ENCODE measurements at regions not wholly inside any gene's neighbourhood (a gene's known extent, or its start where the extent isn't known, plus 50 kb on each side); places are given as distances from the start of the nearest gene placed in this dataset.

DNA sequence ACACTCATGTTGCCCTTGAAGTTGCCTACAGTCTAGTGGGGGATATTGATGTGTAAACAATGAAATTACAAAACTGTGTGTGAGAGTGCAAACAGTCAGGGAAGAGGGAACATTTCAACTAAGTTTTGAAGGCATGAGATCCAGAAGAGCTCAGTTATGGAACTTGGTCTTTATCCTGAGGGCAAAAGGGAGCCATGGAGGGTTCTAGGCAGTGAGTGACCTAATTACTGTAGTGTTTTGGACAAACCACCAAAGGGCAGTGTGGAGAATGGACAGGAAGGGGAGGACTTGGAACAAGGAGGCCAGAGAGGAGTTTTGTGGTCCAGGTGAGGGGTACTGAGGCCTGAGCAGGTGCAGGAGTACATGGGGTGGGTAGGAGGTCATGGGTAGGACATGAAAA is 143.7 kb upstream of the SMIM23 start:
- Histone ChIP-seq H3K36me3 (ENCODE audit: control insufficient read depth, insufficient read depth, low read length) (no peaks in the 10 kb centered on the region), H3K4me3 (replicated peaks in 1 of 4; ENCODE audit: control extremely low read depth in 1 of 4, insufficient read depth in 1 of 4, low read depth in 3 of 4, low read length in 4 of 4) (no peak overlapping the region), H3K4me1 (ENCODE audit: control insufficient read depth, extremely low read depth, insufficient read depth, low read length) (no peaks in the 10 kb centered on the region), H2AFZ (ENCODE audit: low read length) (no peak overlapping the region), H3K9me3 (ENCODE audit: control insufficient read depth, insufficient read depth, low read depth, low read length) (no peaks in the 10 kb centered on the region), H3K27me3 (ENCODE audit: control insufficient read depth, insufficient read depth, low read length) (no peaks in the 10 kb centered on the region), H4K20me1 (ENCODE audit: control insufficient read depth, extremely low read depth, insufficient read depth, low read length) (no peaks in the 10 kb centered on the region), H3K4me2 (ENCODE audit: extremely low read depth, insufficient read depth, low read length) (no peak overlapping the region), H3K79me2 (ENCODE audit: control insufficient read depth, insufficient read depth, low read length) (no peaks in the 10 kb centered on the region), H3K9ac (ENCODE audit: insufficient read depth, low read length) (no peak overlapping the region), H3K27ac (ENCODE audit: insufficient read depth, low read length) (no peak overlapping the region)
- TF ChIP-seq, protein P1, sequence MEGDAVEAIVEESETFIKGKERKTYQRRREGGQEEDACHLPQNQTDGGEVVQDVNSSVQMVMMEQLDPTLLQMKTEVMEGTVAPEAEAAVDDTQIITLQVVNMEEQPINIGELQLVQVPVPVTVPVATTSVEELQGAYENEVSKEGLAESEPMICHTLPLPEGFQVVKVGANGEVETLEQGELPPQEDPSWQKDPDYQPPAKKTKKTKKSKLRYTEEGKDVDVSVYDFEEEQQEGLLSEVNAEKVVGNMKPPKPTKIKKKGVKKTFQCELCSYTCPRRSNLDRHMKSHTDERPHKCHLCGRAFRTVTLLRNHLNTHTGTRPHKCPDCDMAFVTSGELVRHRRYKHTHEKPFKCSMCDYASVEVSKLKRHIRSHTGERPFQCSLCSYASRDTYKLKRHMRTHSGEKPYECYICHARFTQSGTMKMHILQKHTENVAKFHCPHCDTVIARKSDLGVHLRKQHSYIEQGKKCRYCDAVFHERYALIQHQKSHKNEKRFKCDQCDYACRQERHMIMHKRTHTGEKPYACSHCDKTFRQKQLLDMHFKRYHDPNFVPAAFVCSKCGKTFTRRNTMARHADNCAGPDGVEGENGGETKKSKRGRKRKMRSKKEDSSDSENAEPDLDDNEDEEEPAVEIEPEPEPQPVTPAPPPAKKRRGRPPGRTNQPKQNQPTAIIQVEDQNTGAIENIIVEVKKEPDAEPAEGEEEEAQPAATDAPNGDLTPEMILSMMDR (conservative IDR thresholded peaks at IDR 0.05 in 1 of 2, IDR thresholded peaks at IDR 0.05 in 1 of 2; ENCODE audit: low read depth in 1 of 2, low read length in 2 of 2) = no peak
- no peak for TF ChIP-seq EZH2 (IDR thresholded peaks at IDR 0.05; ENCODE audit: low read length, missing control alignments)
- DNase-seq (ENCODE audit: low read depth in 2 of 2) = no peak

DNA sequence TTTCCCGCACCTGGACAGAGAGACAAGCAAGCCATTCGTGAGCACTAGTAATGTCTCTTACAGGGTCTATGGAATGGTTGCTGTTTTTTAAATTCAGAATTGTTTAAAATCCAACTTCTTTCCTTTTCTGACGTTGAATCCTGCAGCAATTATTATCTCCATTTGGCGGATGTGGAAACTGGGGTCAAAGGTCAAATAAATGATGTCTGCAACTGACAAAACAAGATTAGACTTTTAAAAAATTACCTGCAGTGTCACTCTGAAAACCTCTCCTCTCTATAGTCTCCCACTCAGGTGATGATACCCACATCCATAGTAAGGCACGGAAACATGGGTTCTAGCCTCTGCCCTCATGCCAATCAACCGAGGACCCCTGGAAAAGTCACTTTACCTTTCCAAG is 142.7 kb upstream of the SMIM23 start:
- Histone ChIP-seq H3K4me3 (replicated peaks in 1 of 4; ENCODE audit: control extremely low read depth in 1 of 4, insufficient read depth in 1 of 4, low read depth in 3 of 4, low read length in 4 of 4) (no peak overlapping the region), H3K36me3 (ENCODE audit: control insufficient read depth, insufficient read depth, low read length) (no peaks in the 10 kb centered on the region), H3K4me2 (ENCODE audit: extremely low read depth, insufficient read depth, low read length) (no peak overlapping the region), H3K79me2 (ENCODE audit: control insufficient read depth, insufficient read depth, low read length) (no peaks in the 10 kb centered on the region), H3K9ac (ENCODE audit: insufficient read depth, low read length) (no peak overlapping the region), H4K20me1 (ENCODE audit: control insufficient read depth, extremely low read depth, insufficient read depth, low read length) (no peaks in the 10 kb centered on the region), H2AFZ (ENCODE audit: low read length) (no peak overlapping the region), H3K4me1 (ENCODE audit: control insufficient read depth, extremely low read depth, insufficient read depth, low read length) (no peaks in the 10 kb centered on the region), H3K27ac (ENCODE audit: insufficient read depth, low read length) (no peak overlapping the region), H3K27me3 (ENCODE audit: control insufficient read depth, insufficient read depth, low read length) (no peaks in the 10 kb centered on the region), H3K9me3 (ENCODE audit: control insufficient read depth, insufficient read depth, low read depth, low read length) (no peaks in the 10 kb centered on the region)
- TF ChIP-seq EZH2 (IDR thresholded peaks at IDR 0.05; ENCODE audit: low read length, missing control alignments) = no peak
- TF ChIP-seq, protein P1 (conservative IDR thresholded peaks at IDR 0.05 in 1 of 2, IDR thresholded peaks at IDR 0.05 in 1 of 2; ENCODE audit: low read depth in 1 of 2, low read length in 2 of 2) = no peak
- DNase-seq (ENCODE audit: low read depth in 2 of 2) = no peak

DNA sequence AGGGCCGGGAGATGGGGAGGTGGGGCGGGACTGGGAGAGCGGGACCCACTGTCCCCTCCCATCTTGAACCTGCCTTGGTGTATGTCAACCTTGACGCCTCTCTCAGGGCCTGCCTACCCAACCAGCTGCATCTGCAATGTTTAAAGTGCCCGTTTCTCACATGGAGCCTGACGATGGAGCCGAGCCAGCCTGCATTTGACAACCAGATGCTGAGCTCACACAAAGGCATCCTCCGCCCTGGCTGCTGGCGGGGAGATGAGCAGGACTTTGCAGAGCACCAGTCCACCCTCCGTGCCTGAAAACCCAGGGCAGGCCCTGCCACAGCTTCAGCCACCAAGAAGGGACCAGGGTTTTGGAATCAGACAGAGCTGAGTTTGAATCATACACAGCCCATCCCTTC is 141.1 kb upstream of the SMIM23 start:
- Histone ChIP-seq H3K4me1 (ENCODE audit: control insufficient read depth, extremely low read depth, insufficient read depth, low read length) (no peaks in the 10 kb centered on the region), H2AFZ (ENCODE audit: low read length) (no peak overlapping the region)
- DNase-seq (ENCODE audit: low read depth in 2 of 2) = peak; percentile 30 to 39

More for the DNA sequence above, 141.1 kb upstream of the SMIM23 start:
- Histone ChIP-seq H3K27ac (ENCODE audit: insufficient read depth, low read length) (no peak overlapping the region), H3K36me3 (ENCODE audit: control insufficient read depth, insufficient read depth, low read length) (no peaks in the 10 kb centered on the region), H4K20me1 (ENCODE audit: control insufficient read depth, extremely low read depth, insufficient read depth, low read length) (no peaks in the 10 kb centered on the region), H3K9ac (ENCODE audit: insufficient read depth, low read length) (no peak overlapping the region), H3K4me2 (ENCODE audit: extremely low read depth, insufficient read depth, low read length) (no peak overlapping the region), H3K27me3 (ENCODE audit: control insufficient read depth, insufficient read depth, low read length) (no peaks in the 10 kb centered on the region), H3K9me3 (ENCODE audit: control insufficient read depth, insufficient read depth, low read depth, low read length) (no peaks in the 10 kb centered on the region), H3K4me3 (replicated peaks in 1 of 4; ENCODE audit: control extremely low read depth in 1 of 4, insufficient read depth in 1 of 4, low read depth in 3 of 4, low read length in 4 of 4) (no peak overlapping the region), H3K79me2 (ENCODE audit: control insufficient read depth, insufficient read depth, low read length) (no peaks in the 10 kb centered on the region)
- no peak for TF ChIP-seq EZH2 (IDR thresholded peaks at IDR 0.05; ENCODE audit: low read length, missing control alignments)
- TF ChIP-seq, protein P1 (conservative IDR thresholded peaks at IDR 0.05 in 1 of 2, IDR thresholded peaks at IDR 0.05 in 1 of 2; ENCODE audit: low read depth in 1 of 2, low read length in 2 of 2) = no peak

Measured in fibroblast of lung (primary cell).